ENCODE measurements at regions not wholly inside any gene's neighbourhood (a gene's known extent, or its start where the extent isn't known, plus 50 kb on each side); places are given as distances from the start of the nearest gene placed in this dataset.

- no peak overlapping the region for H3K56ac ChIP-seq (replicated peaks; ENCODE audit: insufficient read length, low read depth, low read length)
- WGBS, 2 experiments (ENCODE audit: extremely low coverage in 1 of 2, insufficient coverage in 1 of 2, insufficient read length in 1 of 2, insufficient replicate concordance in 2 of 2, low coverage in 1 of 2, low lambda C conversion rate in 2 of 2, missing lambda C conversion rate in 1 of 2), result 88% methylated on average over 4 of the region's 4 CpGs; no CpG with 5 or more reads in 1 of the 2 experiments
- H3K4me2 ChIP-seq (ENCODE audit: insufficient read depth in 1 of 2, low read depth in 2 of 2, low read length in 2 of 2), result no peak overlapping the region
These were observed 166.7 kb upstream of the SUCLG2 start for GRCh38 chr3:67821135-67821534.

More at GRCh38 chr3:67821135-67821534, 166.7 kb upstream of the SUCLG2 start:
- no peak overlapping the region for H2BK120ac ChIP-seq (replicated peaks; ENCODE audit: low read depth, low read length)
- no peak overlapping the region for H2BK15ac ChIP-seq (ENCODE audit: low read length)
- no peak overlapping the region for H3K4ac ChIP-seq (replicated peaks; ENCODE audit: insufficient read length, low read depth, low read length)
- no peaks in the 10 kb centered on the region for H3K27me3 ChIP-seq (replicated peaks in 1 of 4; ENCODE audit: control insufficient read depth in 3 of 4, extremely low read depth in 1 of 4, insufficient read depth in 3 of 4, low read length in 3 of 4)
- H3K23me2 ChIP-seq (ENCODE audit: low read depth, low read length), result no peaks in the 10 kb centered on the region
- peak overlapping the region; percentile 65; the same call in 1 of the 2 replicates for H2AFZ ChIP-seq (ENCODE audit: low read length)
- no peak for DNase-seq (ENCODE audit: low read depth in 1 of 2, low spot score in 2 of 2)
- no peak overlapping the region for H4K5ac ChIP-seq (ENCODE audit: insufficient read length, low read depth, low read length)
- H3K79me2 ChIP-seq (ENCODE audit: control insufficient read depth in 1 of 2, insufficient read depth in 2 of 2, low read length in 2 of 2), result no peaks in the 10 kb centered on the region
- no peak overlapping the region for H4K91ac ChIP-seq (replicated peaks; ENCODE audit: insufficient read length, low read length)
- H3K9me3 ChIP-seq (ENCODE audit: insufficient read depth in 2 of 2, low read depth in 1 of 2, low read length in 1 of 2), result no peaks in the 10 kb centered on the region
- no peaks in the 10 kb centered on the region for H4K20me1 ChIP-seq (replicated peaks in 1 of 2; ENCODE audit: control insufficient read depth in 1 of 2, insufficient read depth in 2 of 2, low read length in 2 of 2)
- no peaks in the 10 kb centered on the region for H3K36me3 ChIP-seq (ENCODE audit: control insufficient read depth in 2 of 4, insufficient read depth in 4 of 4, low read length in 3 of 4)
- CTCF ChIA-PET (ENCODE audit: partially characterized antibody), result interaction anchor here (0.9 to 2.3 kb wide), 6 partner anchors 9 to 227 kb away, joined by 3 to 16 read pairs (median 4); no protein-coding TSS in a partner anchor
- no peak for FAIRE-seq
- no peaks in the 10 kb centered on the region for H3K79me1 ChIP-seq (ENCODE audit: low read depth, low read length)
- H4K8ac ChIP-seq (ENCODE audit: extremely low read depth, insufficient read depth, low read length), result no peak overlapping the region
- no peak overlapping the region for H3K23ac ChIP-seq (ENCODE audit: insufficient read length)
- no peak overlapping the region for H3K4me3 ChIP-seq (ENCODE audit: extremely low read depth in 1 of 4, insufficient read depth in 2 of 4, low read depth in 3 of 4, low read length in 4 of 4)
- TF ChIP-seq ZNF274 (IDR thresholded peaks at IDR 0.05; ENCODE audit: borderline replicate concordance, extremely low read depth, low read length) (no peak), TEAD4 (IDR thresholded peaks at IDR 0.05; ENCODE audit: low read depth, low read length) (no peak), EGR1 (IDR thresholded peaks at IDR 0.05; ENCODE audit: borderline replicate concordance, low read depth, low read length) (no peak), SP2 (IDR thresholded peaks at IDR 0.05; ENCODE audit: low read length) (no peak)
- H3K4me1 ChIP-seq (replicated peaks in 1 of 4; ENCODE audit: control insufficient read depth in 3 of 4, insufficient read depth in 4 of 4, low read length in 3 of 4), result no peaks in the 10 kb centered on the region
- H3K27ac ChIP-seq (ENCODE audit: low read depth, low read length), result 0 out of 2 replicates have a peak overlapping the region, but pooled peaks have one; percentile 19
- POLR2A ChIA-PET (ENCODE audit: partially characterized antibody), result no interaction called here
- H3K18ac ChIP-seq (ENCODE audit: extremely low read depth, low read length), result no peak overlapping the region
- H2BK12ac ChIP-seq (ENCODE audit: low read depth, low read length), result no peak overlapping the region
- H2AK5ac ChIP-seq (ENCODE audit: low read depth, low read length), result no peak overlapping the region
- no peak overlapping the region for H3K9ac ChIP-seq (replicated peaks in 1 of 4; ENCODE audit: extremely low read depth in 1 of 4, low read depth in 3 of 4, low read length in 3 of 4)
- no peak overlapping the region for H3K14ac ChIP-seq (ENCODE audit: insufficient read length)
- H2BK5ac ChIP-seq (ENCODE audit: low read depth, low read length), result no peak overlapping the region; the same call in 1 of the 2 replicates
- H2BK20ac ChIP-seq (ENCODE audit: low read length), result no peak overlapping the region
